ENCODE measurements at regions not wholly inside any gene's neighbourhood (a gene's known extent, or its start where the extent isn't known, plus 50 kb on each side); places are given as distances from the start of the nearest gene placed in this dataset.
"Not testable (repeated sequence)": the region's sequence is repeated elsewhere in the genome, so short reads cannot be mapped to it uniquely, and the experiment has no call there.

DNA sequence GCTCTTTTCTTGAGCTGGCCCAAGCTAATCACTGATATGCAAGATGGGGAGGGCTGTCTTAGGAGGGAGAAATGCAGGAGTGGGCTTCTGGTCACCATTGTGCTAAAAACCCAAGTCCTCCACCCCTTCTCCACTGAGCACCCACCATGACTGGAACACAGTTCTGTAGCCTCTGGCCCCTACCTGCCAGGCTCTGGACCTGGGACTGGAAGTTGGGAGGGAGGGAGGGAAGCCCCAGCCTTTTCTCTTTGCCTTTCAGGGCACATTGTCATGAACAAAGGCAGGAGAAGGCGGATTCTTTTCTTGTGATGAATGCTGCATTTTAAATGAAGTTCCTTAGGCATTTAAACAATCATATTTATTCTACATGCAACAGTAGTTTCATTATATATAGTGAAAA, 559.1 kb upstream of the TRPC7 start:
- DNase-seq (ENCODE audit: low spot score), result no peak

DNA sequence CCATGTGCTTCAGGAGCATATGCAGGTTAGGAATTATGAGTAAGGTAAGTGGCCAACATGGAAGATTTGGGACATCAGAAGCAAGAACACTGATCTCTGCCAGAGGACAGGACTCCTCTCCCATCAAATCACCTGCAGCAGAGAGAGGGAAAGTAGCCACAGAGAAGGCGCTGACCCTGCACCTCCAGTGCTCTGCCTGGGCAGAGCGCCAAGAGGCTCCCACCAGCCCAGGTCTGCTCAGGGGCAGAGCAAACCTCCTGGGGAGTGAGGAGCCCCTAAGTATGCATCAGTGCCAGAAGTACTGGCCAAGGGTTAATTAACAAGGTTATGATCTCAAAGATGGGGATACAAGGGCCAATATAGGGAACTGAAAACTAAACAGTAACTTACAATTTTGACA, 545.3 kb upstream of the TRPC7 start:
- DNase-seq (ENCODE audit: low spot score), result no peak

DNA sequence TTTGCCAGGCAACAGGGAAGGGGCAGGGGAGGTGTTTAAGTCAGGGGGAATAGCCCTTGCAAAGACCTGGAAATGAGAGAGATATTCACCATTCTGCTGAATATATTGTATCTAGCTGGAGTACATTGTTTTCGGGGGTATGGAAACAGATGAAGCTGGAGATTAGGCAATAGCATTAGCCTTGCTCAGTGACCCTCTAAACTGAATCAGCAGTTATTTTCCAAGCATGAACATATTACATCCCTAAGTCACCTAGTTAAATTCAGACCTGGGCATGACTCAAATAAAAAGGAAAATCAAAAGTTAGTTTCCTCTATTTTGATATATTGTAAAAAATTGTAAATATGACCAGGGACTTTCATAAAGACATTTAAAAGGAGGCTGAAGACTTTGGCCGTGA, 544.6 kb upstream of the TRPC7 start:
- DNase-seq (ENCODE audit: low spot score), result no peak

DNA sequence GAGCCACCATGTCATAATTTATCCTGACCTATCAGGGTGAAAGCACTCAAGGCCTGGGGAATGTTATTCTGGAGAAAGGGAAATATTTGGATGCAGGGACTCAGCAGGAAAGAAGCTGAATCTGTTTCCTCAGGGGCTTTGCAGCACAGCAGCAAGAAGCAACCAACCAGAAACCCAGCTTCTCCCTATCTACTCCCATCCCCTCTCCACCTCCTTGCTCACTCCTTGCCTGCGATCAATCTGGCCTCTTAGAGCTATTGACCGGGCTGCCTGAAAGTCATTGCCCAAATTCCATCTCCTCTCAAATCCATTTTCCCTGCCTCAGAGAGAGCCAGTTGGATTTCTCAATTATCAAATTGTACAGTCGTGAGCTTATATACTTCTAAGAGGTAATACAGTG, 542.0 kb upstream of the TRPC7 start:
- DNase-seq (ENCODE audit: low spot score), result no peak

DNA sequence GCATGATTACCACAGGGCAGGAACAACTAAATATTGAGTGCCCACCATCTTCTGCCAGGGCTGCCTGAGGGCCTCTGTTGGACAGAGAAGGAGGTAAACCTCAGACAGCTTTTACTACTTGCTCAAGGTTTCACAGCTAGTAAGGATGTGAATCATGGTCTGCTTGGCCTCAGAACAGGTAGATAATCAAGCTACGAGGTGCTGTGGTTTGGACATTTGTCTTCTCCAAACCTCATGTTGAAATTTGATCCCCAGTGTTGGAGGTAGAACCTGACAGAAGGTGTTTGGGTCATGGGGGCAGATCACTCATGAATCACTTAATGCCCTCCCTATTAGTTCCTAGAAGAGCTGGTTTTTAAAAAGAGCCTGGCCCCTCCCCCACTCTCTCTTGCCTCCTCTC, 541.2 kb upstream of the TRPC7 start:
- DNase-seq (ENCODE audit: low spot score), result no peak

DNA sequence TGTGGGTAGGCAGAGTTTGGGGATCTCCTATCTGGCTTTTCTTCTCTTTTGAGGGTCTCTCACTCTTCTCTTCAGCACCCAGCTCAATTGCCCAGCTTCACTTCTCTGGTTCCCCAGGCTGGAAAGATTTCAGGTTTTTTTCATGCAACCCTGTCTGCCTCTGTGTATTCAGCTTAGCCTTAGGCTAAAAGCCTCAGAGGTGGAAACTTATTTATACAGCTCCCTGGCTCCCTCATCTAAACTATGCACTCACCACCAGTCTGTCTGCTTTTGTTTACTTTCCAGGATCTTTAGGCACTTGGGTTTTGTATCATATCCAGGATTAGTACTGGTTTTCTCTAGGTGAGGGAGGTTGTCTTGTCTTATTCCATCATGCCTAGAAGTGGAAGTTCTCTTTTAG, 540.2 kb upstream of the TRPC7 start:
- DNase-seq (ENCODE audit: low spot score), result no peak

DNA sequence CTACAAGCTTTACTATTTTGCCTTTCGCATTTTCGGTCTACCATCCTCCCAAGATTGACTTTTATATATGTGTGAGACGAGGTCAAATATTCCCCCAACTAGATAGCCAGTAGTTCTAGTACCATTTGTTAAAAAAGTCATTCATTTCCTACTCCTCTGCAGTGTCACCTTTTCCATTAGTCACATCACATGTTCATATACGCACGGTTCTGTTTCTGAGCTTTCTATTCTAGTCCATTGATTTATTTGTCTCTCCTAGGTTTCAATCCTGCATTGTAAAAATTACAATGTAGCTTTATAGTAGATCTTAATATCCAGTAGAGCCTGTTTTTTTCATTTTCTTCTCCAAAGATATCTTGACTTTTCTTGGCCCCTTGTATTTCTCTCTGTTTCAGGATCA, 528.7 kb upstream of the TRPC7 start:
- DNase-seq (ENCODE audit: low spot score), result no peak

DNA sequence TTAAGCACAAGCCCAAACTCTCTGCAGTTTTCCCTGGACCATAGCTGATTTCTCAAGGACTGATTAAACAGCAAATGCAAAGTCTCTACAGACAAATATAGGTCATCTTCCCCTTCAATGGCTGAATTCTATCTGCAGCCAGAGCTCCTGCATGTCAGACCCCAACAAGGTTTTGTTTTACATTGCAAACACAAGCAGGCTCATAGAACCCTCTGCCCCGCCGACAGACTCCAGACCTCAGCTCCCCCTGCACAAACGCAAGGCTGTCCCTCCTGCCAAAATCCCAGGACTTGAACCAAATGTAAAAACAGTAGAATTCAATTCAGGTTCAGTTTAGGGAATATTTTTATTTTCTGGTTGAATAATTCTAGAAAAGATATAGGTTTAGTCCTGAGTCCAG, 526.7 kb upstream of the TRPC7 start:
- no peak for DNase-seq (ENCODE audit: low spot score)

DNA sequence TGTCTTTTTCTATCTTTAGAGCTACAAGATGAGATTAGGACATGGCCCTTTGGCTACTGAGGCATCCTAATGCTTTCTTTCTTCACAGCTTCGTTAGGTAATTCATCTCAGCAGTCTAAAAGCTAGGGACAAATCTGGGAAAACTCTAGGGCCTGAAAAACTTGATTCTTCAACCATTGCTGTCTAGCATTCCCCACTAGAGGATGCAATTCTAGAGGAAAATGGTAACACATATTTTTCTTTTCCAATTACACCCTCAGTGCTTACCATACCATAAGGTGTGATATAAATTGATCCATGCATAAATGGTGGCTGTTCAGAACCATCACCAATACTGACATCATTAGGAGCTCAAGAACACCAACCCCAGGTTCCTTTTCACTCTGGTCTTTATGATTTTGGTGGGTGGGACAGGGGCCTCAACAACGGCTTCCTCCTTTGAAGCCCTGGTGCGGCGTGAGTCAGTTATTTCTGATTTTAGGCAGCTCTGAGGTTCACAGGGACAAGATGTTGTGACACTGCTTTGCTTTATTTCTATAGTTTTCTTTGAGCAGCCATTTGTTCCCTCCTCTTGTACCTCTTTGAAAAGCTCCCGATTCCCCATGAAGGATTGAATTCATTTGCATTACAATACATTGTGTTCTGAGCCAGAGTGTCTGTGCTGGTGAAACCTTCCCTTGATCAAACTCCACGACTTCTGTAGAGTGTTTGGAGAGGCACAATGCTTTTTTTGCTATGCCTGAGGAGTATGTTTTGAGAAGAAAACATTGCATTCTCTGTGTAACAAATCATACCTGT, 526.0 kb upstream of the TRPC7 start:
- no peak for DNase-seq (ENCODE audit: low spot score)

DNA sequence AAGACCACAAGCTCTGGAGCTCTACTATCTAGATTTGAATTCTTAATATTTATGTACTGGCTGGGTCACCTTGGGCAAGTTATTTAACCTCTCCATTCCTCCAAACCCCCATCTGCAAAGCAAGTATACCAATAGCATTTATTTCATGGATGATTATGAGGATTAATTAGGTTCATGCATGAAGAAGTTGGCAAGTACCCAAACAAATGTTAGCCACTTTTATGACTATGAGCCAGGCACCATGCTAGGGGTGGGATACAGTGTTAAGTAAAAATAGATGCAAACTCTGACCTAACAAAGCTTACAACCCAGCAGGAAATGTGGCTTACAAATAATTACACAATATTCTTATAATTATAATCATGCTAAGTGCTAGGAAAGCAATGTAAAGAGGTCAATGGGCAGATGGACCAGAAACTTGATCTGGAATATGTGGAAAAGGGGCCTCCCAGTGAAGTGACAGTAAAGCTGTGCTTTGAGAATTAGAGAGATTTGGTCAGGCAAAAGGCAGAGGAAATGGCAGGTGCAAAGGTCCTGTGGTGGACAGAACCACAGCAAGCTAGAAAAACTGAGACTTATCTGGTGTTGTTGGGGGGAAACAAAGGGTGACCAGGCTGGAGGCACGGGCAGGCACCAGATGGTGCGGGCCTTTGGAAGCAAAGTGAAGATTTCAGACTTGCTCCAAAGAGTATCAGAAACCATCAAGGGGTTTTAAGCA, 525.2 kb upstream of the TRPC7 start:
- no peak for DNase-seq (ENCODE audit: low spot score)

DNA sequence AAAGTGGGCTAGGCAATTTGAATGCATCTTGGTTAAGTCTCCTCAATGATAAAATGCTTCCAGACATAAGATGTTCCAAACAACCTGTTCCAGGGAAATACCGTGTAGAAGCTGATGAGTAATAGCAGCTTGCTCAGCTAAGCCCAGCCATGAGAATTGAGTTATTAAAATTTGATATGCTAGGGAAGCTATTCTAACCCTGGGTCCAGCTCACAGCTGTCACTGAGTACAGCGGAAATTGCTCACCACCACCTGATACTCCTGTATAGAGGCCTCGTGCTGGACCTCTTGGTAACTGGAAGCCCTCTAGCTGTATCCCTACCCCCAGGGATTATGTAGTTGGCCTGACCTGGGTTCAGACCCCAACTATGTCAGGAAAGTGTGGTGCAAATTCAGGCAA, 521.3 kb upstream of the TRPC7 start:
- no peak for DNase-seq (ENCODE audit: low spot score)

DNA sequence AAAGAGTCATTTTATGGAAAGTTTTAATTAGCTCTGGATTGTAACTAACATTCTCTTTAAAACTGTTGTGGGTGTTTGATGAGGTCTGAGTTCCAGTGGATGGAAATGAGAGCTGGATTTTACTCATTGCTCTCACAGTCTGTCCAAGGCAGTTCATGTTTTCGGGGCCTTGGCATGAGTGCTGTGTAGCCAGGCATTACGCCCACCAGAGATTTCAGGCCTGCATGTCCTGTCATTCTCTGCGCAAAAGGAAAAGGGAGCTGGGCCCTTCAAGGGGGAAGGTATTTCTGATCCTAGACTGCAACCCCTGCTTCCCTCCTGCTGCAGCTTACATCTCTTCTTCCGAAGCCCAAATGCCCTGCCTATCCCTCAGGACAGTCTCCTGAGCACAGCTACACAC, 499.6 kb upstream of the TRPC7 start:
- no peak for DNase-seq (ENCODE audit: low spot score)

DNA sequence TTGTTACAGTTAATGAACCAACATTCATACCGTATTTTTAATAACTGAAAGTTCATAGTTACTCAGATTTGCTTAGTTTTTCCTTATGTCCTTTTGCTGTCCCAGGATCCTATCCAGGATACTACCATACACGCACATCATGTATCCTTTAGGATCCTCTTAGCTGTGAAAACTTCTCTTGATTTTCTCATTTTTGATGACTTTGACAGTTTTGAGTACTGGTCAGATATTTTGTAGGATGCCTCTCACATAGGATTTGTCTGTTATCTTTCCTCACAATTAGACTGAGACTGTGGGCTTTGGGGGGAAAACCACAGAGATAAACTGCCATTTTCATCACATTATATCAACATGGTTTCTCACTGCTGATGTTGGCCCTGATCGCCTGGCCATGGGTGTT, 491.3 kb upstream of the TRPC7 start:
- no peak for DNase-seq (ENCODE audit: low spot score)

DNA sequence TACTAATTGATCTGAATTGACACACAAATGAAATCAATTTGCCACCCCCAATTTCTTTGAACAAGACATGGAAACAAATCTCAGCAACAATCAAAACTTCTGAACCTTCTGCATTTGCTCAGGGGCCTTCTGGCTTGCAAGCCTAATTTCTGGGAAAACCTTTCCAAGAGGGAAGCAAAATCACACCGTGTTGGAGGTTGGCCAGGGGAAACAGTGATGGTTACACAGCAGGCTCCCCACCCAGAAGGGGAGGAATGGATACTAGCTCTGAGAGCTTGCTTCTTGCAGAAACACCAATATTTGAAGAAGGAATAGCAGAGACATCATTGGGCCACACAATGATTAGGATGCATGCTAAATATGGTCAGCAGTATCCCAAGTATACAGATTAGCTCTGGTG, 488.6 kb upstream of the TRPC7 start:
- DNase-seq (ENCODE audit: low spot score), result no peak

DNA sequence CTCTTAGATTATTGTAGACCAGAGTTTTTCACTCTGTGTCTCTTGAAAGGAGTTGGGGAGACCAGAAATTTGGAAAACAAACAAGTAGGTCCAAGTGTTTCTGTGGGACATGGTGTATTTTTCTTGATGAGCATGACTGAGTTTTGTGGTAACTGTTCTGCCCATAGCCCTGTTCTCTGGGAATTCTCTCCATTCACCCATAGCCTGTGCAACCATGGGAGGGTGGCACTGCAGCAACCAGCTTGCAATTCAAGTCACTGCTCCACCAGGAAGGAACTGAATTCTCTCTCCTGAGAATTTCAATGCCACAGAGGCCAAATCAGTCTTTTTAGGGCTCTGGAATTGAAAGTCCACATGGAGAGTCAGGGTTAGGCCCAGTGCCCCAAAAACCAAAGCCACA, 475.3 kb upstream of the TRPC7 start:
- no peak for DNase-seq (ENCODE audit: low spot score)

DNA sequence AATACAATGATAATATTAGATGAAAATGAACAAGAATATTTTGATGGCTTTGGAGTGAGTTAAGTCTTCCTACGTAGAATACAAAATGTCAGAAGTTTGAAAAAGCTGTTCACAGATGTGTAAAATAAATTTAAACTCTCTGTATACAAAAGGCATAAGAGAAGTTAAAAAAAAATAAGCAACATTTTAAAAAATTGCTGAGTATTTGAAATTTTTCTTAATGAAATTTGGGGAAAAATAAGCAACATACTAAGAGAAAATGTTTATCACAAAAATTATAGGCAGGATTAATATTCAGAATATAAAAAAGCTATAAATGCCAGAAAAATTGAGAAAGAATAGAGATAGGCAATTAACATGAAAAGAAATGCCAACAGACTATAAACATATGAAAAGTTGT, 470.7 kb upstream of the TRPC7 start:
- DNase-seq (ENCODE audit: low spot score), result no peak

DNA sequence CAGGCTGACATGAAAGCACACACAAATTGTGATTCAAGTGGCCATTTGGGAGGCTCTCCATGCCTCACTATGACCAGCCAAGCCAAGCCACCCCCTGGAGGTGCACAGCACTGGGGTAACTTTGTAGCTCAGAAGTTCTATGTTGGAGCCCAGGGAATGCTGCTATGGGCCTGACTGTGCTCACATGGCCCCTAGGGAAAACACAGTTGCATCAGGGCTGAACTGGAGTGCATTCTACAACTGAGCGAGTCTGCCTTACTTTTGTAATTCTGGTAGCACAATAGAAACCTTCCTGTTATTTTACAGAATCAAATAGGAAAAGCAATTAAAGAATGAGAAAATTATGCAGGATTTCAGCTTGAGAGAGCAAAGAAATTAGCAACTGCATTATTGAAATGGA, 455.5 kb upstream of the TRPC7 start:
- DNase-seq (ENCODE audit: low spot score), result no peak

DNA sequence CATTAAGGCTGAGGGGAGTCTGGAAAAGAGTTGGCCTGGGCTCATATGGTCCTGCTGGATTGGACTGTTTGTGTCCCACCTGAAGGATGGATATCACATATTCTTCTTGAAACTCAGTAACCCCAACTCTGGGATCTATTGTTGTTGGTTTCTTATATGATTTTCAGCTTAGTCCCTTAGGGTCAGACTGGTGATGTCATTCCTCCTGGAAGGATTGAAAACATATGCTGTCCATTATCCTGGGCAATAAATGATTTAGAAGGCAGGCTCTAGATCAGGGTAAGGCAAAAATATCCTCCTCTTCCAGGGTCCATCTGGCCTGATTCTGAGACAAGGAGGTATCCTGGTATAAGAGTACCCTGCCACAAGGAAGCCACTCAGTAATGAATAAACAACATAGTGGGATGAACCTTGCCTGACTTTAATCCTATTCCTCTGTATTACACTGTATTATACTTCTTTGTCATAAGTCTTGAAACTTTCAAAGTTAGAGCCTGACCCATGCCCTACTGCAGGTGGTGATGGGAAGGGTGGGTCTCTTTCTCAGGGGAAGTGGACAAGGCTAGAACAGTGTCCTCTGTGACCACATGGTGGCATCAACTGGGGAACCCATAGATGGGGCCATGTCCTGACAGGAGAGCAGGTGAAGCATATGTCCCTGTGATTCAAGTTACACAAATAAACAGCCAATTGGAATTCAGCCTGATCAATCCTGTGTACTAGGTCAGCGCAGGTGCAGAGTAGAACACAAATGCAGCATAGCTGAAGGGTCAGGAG, 454.4 kb upstream of the TRPC7 start:
- no peak for DNase-seq (ENCODE audit: low spot score)

DNA sequence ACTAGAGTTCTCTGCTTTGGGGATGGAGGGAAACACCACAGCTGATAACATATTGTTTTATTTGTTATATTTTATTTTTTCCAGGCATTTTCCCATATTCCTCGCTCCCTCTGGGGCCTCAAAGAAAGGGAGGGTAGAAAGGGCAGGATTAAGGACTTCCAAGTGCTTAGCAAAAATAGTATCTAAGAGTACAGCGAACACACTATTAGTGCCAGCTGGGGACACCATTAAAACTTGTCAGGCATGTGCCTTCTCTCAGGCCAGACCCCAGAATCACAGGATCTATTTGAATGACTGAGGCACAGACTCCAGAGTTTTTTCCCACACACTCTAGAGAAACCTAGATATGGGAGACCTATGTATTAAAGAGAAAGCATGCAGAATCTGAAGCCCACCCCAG, 451.0 kb upstream of the TRPC7 start:
- DNase-seq (ENCODE audit: low spot score), result no peak

DNA sequence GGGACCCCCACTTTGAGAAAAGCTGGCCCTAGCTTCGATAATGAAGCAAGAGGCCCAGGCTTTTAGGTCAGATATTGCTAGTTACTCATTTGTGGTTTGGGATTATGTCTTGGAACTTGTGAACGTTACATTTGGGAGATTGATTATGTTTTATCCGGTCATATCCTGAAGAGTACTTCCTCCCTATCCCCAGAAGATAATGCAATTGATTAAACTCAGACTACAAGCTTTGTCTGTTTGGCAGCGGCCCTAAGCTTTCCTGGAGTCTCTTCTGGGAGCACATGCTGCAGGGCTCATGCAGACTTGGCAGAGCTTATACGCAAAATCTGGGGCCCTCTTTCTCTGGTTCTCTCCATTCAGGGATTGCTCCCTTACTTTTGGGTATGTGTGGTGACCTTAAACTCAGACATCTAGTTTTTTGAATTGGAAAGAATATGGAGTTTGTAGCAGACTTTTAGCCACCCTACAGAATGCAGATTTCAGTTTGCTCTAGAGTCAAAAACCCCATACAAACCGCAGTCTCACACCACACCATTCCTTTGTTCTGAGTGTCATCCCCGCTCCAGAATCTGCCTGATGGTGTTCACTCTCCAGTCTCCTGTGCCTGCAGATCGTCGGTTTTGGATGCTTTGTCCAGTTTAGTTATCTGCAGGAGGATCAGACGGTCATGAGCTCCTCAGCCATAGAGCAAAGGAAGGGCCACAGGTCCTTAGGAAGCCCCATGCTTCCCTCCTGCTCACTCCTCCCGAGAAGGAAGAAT, 449.5 kb upstream of the TRPC7 start:
- no peak for DNase-seq (ENCODE audit: low spot score)

DNA sequence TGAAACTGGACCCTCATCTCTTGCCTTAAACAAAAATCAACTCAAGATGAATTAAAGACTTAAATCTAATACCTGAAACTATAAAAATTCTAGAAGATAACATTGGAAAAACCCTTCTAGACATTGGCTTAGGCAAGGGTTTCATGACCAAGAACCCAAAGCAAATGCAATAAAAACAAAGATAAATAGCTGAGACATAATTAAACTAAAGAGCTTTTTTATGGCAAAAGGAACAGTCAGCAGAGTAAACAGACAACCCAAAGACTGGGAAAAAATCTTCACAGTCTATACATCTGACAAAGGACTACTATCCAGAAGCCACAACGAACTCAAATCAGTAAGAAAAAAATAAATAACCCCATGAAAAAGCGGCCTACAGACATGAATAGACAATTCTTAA, 446.9 kb upstream of the TRPC7 start:
- not testable (repeated sequence) for DNase-seq (ENCODE audit: low spot score)

DNA sequence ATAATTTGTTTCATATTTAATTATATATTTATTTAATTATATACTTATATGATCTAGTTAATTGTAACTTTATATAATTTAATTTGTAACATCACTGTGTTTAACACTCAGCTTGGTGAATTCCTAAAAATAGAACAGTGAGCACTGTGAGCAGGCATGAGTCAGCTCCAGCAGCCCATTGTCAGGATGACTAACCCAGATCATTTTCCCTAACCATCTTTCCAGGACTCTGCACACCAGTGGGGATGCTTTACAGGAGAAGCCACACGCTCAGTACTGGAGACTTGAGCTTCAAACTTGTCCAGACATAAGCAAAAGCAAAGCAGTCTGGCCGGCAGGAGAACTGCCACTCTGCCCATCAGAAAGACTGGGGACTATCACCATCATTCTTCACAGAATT, 446.2 kb upstream of the TRPC7 start:
- DNase-seq (ENCODE audit: low spot score), result no peak
